ENCODE measurements at regions not wholly inside any gene's neighbourhood (a gene's known extent, or its start where the extent isn't known, plus 50 kb on each side); places are given as distances from the start of the nearest gene placed in this dataset.

DNA sequence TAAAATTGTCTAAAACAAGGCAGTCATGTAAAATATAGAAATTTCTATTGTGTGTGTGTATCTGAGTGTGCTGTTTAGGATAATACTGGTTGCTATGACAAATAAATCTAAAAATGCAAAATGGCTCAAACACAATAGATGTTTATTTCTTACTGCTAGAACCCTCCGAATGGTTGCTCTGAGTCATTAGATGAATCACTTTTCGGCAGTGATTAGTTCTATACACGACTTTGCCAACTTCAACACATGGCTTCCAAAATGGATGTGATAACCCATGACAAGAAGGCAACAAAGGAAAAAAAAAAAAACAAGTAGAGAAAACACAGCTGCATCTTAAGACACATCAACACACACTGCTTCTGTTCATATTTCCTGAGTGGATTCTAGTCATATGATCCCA lies 729.2 kb downstream of the AACS start:
- Histone ChIP-seq H3K27ac (ENCODE audit: low read length) (no peak overlapping the region), H3K4me1 (ENCODE audit: control insufficient read depth in 1 of 2, insufficient read depth in 2 of 2, low read length in 2 of 2) (no peaks in the 10 kb centered on the region), H3K27me3 (ENCODE audit: low read depth, low read length) (no peaks in the 10 kb centered on the region), H3K9me3 (ENCODE audit: control insufficient read depth in 1 of 2, low read length in 2 of 2) (no peaks in the 10 kb centered on the region), H3K4me3 (ENCODE audit: low read depth in 1 of 2, low read length in 2 of 2) (no peak overlapping the region), H3K36me3 (ENCODE audit: control insufficient read depth in 1 of 2, insufficient read depth in 2 of 2, low read length in 2 of 2) (no peaks in the 10 kb centered on the region)

DNA sequence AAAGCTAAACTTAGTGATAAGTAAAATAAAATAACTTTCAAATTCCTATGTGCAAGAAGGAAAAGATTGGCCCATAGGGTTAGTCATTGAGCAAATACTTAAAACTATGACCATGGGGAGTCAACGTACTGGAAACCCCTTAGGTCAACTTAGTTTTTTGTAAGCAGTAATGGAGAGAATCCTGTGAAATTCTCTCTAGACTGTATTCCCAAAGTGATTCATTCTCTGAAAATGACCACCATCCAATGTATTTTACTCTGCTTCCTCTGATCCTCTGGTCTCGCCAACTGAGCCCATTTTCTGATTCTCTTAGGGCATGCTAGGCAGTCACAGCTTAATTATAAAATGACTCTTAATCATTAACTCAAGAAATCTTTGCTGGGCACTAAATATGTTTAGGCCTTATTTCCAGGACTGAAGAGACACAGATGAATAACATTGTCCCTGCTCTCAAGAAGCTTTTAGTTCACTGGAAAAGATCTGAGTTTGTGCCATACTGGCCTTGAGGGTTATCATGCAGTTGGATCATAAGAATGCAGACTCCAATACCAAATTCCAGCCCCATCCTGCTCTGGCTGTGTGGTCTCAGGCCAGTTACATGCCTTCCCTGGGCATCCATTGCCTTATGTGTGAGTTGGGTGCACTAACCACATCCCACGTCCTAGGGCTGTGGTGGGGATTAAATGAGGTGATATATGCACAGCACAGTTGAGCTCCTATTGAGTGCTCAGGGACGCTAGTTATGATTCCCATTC lies 732.4 kb downstream of the AACS start:
- no peaks in the 10 kb centered on the region for H3K36me3 ChIP-seq (ENCODE audit: control insufficient read depth in 1 of 2, insufficient read depth in 2 of 2, low read length in 2 of 2)
- no peaks in the 10 kb centered on the region for H3K4me1 ChIP-seq (ENCODE audit: control insufficient read depth in 1 of 2, insufficient read depth in 2 of 2, low read length in 2 of 2)
- H3K27ac ChIP-seq (ENCODE audit: low read length), result no peak overlapping the region
- H3K27me3 ChIP-seq (ENCODE audit: low read depth, low read length), result no peaks in the 10 kb centered on the region
- no peaks in the 10 kb centered on the region for H3K9me3 ChIP-seq (ENCODE audit: control insufficient read depth in 1 of 2, low read length in 2 of 2)
- no peak overlapping the region for H3K4me3 ChIP-seq (ENCODE audit: low read depth in 1 of 2, low read length in 2 of 2)

DNA sequence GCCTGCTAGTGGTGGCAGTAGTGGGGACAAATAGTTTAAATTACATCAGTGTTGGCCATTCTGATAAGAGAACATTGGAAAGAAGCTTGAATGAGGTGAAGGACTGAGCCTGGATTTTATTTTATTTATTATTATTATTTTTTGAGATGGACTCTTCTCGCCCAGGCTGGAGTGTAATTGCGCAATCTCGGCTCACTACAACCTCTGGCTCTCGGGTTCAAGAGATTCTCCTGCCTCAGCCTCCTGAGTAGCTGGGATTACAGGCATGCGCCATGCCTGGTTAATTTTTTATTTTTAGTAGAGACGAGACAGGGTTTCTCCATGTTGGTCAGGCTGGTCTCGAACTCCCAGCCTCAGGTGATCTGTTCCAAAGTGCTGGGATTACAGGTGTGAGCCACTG lies 739.4 kb downstream of the AACS start:
- Histone ChIP-seq H3K27ac (ENCODE audit: low read length) (no peak overlapping the region), H3K4me3 (ENCODE audit: low read depth in 1 of 2, low read length in 2 of 2) (no peak overlapping the region), H3K36me3 (ENCODE audit: control insufficient read depth in 1 of 2, insufficient read depth in 2 of 2, low read length in 2 of 2) (no peaks in the 10 kb centered on the region), H3K27me3 (ENCODE audit: low read depth, low read length) (no peaks in the 10 kb centered on the region), H3K9me3 (ENCODE audit: control insufficient read depth in 1 of 2, low read length in 2 of 2) (no peaks in the 10 kb centered on the region), H3K4me1 (ENCODE audit: control insufficient read depth in 1 of 2, insufficient read depth in 2 of 2, low read length in 2 of 2) (no peaks in the 10 kb centered on the region)

DNA sequence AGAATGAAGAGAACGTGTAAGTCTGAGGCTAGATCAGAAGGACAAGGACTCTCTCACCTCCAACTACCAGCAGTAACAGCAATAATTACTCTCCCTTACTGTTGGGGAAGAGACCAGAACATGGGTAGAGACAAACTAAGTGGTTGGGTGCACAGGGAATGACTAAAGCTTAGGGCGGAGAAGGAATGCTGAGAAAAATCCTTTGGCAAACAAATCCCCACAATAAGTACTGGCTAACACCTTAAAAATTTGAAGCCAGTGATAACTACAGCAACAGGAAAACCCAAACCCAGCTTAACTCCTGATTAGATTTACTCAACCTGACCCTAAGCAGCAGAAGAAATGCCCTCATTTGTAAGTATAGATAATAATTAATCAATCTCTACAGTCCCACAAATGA lies 759.0 kb downstream of the AACS start:
- no peak overlapping the region for H3K27ac ChIP-seq (ENCODE audit: low read length)
- H3K9me3 ChIP-seq (ENCODE audit: control insufficient read depth in 1 of 2, low read length in 2 of 2), result peaks cover 5 to 6% of the 10 kb centered on the region in 2 donors
- H3K27me3 ChIP-seq (ENCODE audit: low read depth, low read length), result no peaks in the 10 kb centered on the region
- H3K4me1 ChIP-seq (ENCODE audit: control insufficient read depth in 1 of 2, insufficient read depth in 2 of 2, low read length in 2 of 2), result no peaks in the 10 kb centered on the region
- no peaks in the 10 kb centered on the region for H3K36me3 ChIP-seq (ENCODE audit: control insufficient read depth in 1 of 2, insufficient read depth in 2 of 2, low read length in 2 of 2)
- H3K4me3 ChIP-seq (ENCODE audit: low read depth in 1 of 2, low read length in 2 of 2), result no peak overlapping the region

DNA sequence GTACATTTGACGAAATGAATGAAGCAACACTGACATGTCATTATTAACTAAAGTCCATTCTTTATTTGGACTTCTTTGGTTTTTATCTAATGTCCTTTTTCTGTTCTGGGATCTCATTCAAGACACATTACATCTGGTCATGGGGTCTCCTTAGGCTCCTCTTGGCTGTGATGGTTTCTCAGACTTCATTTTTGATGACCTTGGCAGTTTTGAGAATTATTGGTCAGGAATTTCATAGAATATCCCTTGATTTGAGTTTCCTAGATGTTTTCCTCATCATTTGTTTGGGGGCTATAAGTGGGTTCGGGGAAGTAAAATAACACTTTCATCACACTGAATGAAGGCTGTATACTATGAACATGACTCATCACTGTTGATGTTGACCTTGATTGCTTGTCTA lies 770.6 kb downstream of the AACS start:
- Histone ChIP-seq H3K9me3 (ENCODE audit: control insufficient read depth in 1 of 2, low read length in 2 of 2) (peaks cover 0 to 4% of the 10 kb centered on the region in 2 donors), H3K4me1 (ENCODE audit: control insufficient read depth in 1 of 2, insufficient read depth in 2 of 2, low read length in 2 of 2) (no peaks in the 10 kb centered on the region), H3K36me3 (ENCODE audit: control insufficient read depth in 1 of 2, insufficient read depth in 2 of 2, low read length in 2 of 2) (no peaks in the 10 kb centered on the region), H3K27me3 (ENCODE audit: low read depth, low read length) (no peaks in the 10 kb centered on the region), H3K4me3 (ENCODE audit: low read depth in 1 of 2, low read length in 2 of 2) (no peak overlapping the region), H3K27ac (ENCODE audit: low read length) (no peak overlapping the region)

DNA sequence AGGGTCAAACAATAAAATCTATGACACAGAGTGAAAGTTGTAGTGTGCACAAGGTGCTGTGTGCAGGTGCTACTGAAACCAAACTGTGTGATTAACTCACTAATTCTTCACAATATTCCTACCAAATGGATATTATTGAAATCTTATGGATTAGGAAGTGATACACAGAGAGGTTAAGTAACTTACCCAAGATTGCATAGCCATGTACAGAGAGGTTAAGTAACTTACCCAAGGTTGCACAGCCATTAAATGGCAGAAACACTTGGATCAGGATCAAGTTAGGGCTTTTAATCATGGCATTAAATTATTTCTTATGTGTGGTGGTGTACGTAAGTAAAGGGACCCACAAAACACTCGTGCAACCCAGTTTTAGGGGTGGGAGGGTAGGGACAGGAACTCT lies 771.4 kb downstream of the AACS start:
- no peaks in the 10 kb centered on the region for H3K36me3 ChIP-seq (ENCODE audit: control insufficient read depth in 1 of 2, insufficient read depth in 2 of 2, low read length in 2 of 2)
- H3K4me3 ChIP-seq (ENCODE audit: low read depth in 1 of 2, low read length in 2 of 2), result no peak overlapping the region
- no peak overlapping the region for H3K27ac ChIP-seq (ENCODE audit: low read length)
- peaks cover 0 to 4% of the 10 kb centered on the region in 2 donors for H3K9me3 ChIP-seq (ENCODE audit: control insufficient read depth in 1 of 2, low read length in 2 of 2)
- no peaks in the 10 kb centered on the region for H3K27me3 ChIP-seq (ENCODE audit: low read depth, low read length)
- H3K4me1 ChIP-seq (ENCODE audit: control insufficient read depth in 1 of 2, insufficient read depth in 2 of 2, low read length in 2 of 2), result no peaks in the 10 kb centered on the region

DNA sequence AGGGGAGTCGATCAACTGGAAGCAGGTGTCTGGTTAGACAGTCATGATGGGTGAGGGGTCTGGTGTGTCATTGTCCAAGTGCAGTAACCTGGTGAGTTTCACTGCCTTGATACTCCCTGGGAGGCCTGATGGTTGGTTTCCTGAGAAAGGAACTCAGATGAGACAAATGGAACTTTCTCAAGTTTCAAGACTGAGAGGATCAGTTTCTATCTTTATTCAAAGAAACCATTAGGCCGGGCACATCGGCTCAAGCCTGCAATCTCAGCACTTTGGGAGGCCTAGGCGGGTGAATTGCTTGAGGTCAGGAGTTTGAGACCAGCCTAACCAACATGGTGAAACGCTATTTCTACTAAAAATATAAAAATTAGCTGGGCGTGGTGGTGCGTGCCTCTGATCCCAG lies 776.1 kb downstream of the AACS start:
- Histone ChIP-seq H3K27me3 (ENCODE audit: low read depth, low read length) (no peaks in the 10 kb centered on the region), H3K4me1 (ENCODE audit: control insufficient read depth in 1 of 2, insufficient read depth in 2 of 2, low read length in 2 of 2) (no peaks in the 10 kb centered on the region)

DNA sequence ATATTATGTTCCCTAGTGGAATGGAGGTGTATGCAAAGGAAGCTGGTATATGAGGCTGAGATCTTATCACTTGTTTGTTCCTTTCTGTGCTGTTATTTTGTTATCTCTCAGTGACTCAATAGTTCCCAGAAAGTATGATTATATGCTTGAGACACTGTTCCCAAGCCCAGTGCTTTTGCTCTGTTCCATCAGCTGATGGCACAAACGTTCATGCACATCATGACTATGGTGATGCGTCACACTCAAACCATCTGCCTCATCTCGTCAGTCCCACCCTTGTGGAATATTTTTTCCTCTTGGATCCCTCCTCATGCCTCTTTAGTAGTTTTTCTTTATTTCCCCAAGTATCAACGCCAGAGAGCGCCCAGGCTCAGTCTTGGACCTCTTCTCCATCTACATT lies 786.9 kb downstream of the AACS start:
- Histone ChIP-seq H3K9me3 (ENCODE audit: control insufficient read depth in 1 of 2, low read length in 2 of 2) (no peaks in the 10 kb centered on the region), H3K4me1 (ENCODE audit: control insufficient read depth in 1 of 2, insufficient read depth in 2 of 2, low read length in 2 of 2) (no peaks in the 10 kb centered on the region), H3K27me3 (ENCODE audit: low read depth, low read length) (no peaks in the 10 kb centered on the region), H3K36me3 (ENCODE audit: control insufficient read depth in 1 of 2, insufficient read depth in 2 of 2, low read length in 2 of 2) (no peaks in the 10 kb centered on the region), H3K4me3 (ENCODE audit: low read depth in 1 of 2, low read length in 2 of 2) (no peak overlapping the region), H3K27ac (ENCODE audit: low read length) (no peak overlapping the region)

More for the DNA sequence above, 776.1 kb downstream of the AACS start:
- Histone ChIP-seq H3K36me3 (ENCODE audit: control insufficient read depth in 1 of 2, insufficient read depth in 2 of 2, low read length in 2 of 2) (no peaks in the 10 kb centered on the region), H3K9me3 (ENCODE audit: control insufficient read depth in 1 of 2, low read length in 2 of 2) (peaks cover 0 to 4% of the 10 kb centered on the region in 2 donors), H3K27ac (ENCODE audit: low read length) (no peak overlapping the region), H3K4me3 (ENCODE audit: low read depth in 1 of 2, low read length in 2 of 2) (no peak overlapping the region)

DNA sequence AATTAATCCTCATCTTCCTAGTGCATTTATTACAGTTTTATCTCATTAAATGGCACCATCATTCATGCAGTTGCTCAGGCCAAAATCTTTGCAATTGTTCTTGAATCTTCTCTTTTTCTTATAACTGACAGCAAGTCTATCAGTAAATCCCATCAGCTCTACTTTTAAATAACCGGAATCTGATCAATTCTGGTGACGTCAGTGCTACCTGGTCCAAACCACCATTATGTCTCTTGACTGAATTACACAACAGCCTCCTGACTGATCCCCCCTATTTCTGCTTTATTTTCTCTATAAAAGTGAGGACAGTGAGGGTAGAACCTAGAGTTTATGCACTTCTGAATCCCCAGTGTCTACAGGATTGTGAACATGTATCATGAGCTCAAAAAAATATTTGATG lies 787.4 kb downstream of the AACS start:
- H3K9me3 ChIP-seq (ENCODE audit: control insufficient read depth in 1 of 2, low read length in 2 of 2), result no peaks in the 10 kb centered on the region
- H3K4me3 ChIP-seq (ENCODE audit: low read depth in 1 of 2, low read length in 2 of 2), result no peak overlapping the region
- no peaks in the 10 kb centered on the region for H3K4me1 ChIP-seq (ENCODE audit: control insufficient read depth in 1 of 2, insufficient read depth in 2 of 2, low read length in 2 of 2)
- no peaks in the 10 kb centered on the region for H3K36me3 ChIP-seq (ENCODE audit: control insufficient read depth in 1 of 2, insufficient read depth in 2 of 2, low read length in 2 of 2)
- no peak overlapping the region for H3K27ac ChIP-seq (ENCODE audit: low read length)
- H3K27me3 ChIP-seq (ENCODE audit: low read depth, low read length), result no peaks in the 10 kb centered on the region

DNA sequence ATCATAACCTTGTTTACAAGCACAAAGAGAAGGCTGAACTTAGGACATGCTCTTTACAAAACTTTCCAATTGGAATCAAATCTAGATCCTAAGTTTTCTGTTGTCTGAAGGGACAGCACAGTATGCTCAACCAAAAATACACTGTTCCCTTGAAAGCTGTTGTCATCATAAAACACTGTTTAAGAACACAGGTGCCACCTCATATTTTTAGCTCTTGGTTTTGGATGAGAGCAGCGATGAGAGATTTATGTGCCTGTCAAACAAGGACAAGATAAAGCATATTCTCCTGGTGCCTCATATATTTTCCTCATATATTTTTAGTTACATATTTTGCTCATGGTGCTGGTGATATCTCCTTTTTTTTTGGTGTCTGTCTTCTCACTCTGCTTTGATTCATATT lies 788.4 kb downstream of the AACS start:
- Histone ChIP-seq H3K9me3 (ENCODE audit: control insufficient read depth in 1 of 2, low read length in 2 of 2) (no peaks in the 10 kb centered on the region), H3K36me3 (ENCODE audit: control insufficient read depth in 1 of 2, insufficient read depth in 2 of 2, low read length in 2 of 2) (no peaks in the 10 kb centered on the region), H3K27me3 (ENCODE audit: low read depth, low read length) (no peaks in the 10 kb centered on the region), H3K27ac (ENCODE audit: low read length) (no peak overlapping the region), H3K4me1 (ENCODE audit: control insufficient read depth in 1 of 2, insufficient read depth in 2 of 2, low read length in 2 of 2) (no peaks in the 10 kb centered on the region), H3K4me3 (ENCODE audit: low read depth in 1 of 2, low read length in 2 of 2) (no peak overlapping the region)

DNA sequence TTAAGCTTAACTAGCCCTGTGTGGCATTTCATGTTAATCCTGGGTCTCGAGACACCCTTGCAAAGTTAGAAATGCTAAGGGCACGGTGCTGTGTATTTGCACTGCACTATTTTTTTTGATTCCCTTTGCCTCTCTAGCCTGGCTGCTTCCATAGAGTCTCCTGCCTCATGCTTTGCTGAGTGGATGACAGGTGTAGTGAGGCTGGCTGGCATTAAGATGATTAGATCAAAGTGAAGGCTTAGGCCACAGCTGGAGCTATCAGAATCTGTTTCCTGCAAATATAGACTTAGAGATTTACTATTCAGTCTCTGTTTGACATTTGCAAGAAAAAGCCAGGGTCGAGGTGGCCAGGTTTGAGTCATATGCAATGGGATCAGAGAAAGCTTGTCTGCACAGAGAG lies 791.1 kb downstream of the AACS start:
- H3K27me3 ChIP-seq (ENCODE audit: low read depth, low read length), result no peaks in the 10 kb centered on the region
- H3K27ac ChIP-seq (ENCODE audit: low read length), result no peak overlapping the region
- no peaks in the 10 kb centered on the region for H3K9me3 ChIP-seq (ENCODE audit: control insufficient read depth in 1 of 2, low read length in 2 of 2)
- H3K4me1 ChIP-seq (ENCODE audit: control insufficient read depth in 1 of 2, insufficient read depth in 2 of 2, low read length in 2 of 2), result no peaks in the 10 kb centered on the region
- no peaks in the 10 kb centered on the region for H3K36me3 ChIP-seq (ENCODE audit: control insufficient read depth in 1 of 2, insufficient read depth in 2 of 2, low read length in 2 of 2)
- no peak overlapping the region for H3K4me3 ChIP-seq (ENCODE audit: low read depth in 1 of 2, low read length in 2 of 2)

DNA sequence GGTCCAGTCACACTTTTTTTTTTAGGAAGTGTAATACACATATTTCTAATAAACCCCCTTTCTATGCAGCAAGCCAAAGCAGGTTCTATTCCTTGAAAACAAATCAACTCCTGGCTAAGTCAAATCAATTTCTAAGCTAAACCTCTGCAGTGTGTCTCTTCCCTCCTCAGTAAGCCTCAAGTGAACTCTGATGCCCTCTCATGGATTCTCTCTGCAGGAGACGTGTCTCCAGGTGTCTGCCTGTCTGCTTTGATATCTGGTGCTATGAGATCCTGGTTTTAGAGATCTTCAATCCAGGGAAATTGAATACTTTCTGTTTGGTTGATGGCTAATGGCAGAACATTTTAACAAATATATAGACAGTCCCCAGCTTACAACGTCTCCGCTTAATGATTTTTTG lies 791.7 kb downstream of the AACS start:
- no peaks in the 10 kb centered on the region for H3K27me3 ChIP-seq (ENCODE audit: low read depth, low read length)
- no peak overlapping the region for H3K4me3 ChIP-seq (ENCODE audit: low read depth in 1 of 2, low read length in 2 of 2)
- H3K9me3 ChIP-seq (ENCODE audit: control insufficient read depth in 1 of 2, low read length in 2 of 2), result no peaks in the 10 kb centered on the region
- no peaks in the 10 kb centered on the region for H3K36me3 ChIP-seq (ENCODE audit: control insufficient read depth in 1 of 2, insufficient read depth in 2 of 2, low read length in 2 of 2)
- H3K27ac ChIP-seq (ENCODE audit: low read length), result no peak overlapping the region
- H3K4me1 ChIP-seq (ENCODE audit: control insufficient read depth in 1 of 2, insufficient read depth in 2 of 2, low read length in 2 of 2), result no peaks in the 10 kb centered on the region

Data from muscle layer of duodenum (tissue), 2 donors.